CD14-positive monocyte (primary cell): ENCODE measurements at regions not wholly inside any gene's neighbourhood (a gene's known extent, or its start where the extent isn't known, plus 50 kb on each side); places are given as distances from the start of the nearest gene placed in this dataset.
A peak's percentile ranks its signal among the peaks of the same experiment; 100 is the strongest.

Experiments
- DNase-seq, 3 donors: peaks; one replicate each; pipeline ENCODE4 v3.0.0-alpha.2; 2011 to 2022
- H2AFZ ChIP-seq: 2 replicates; pipeline ENCODE4 v1.6.0; 2012; ENCODE audit warnings: mild to moderate bottlenecking, low read depth, low read length, inconsistent platforms; ENCODE audit not compliant: insufficient read depth, poor library complexity, severe bottlenecking
- H3K27ac ChIP-seq, 2 donors: 1 replicate in 1 of 2; 2 replicates in 1 of 2; pipeline ENCODE4 v1.5.1; 2012 to 2013; ENCODE audit warnings: low read length in 2 of 2, control low read depth in 1 of 2, inconsistent platforms in 1 of 2, low read depth in 1 of 2, mild to moderate bottlenecking in 1 of 2
- H3K27me3 ChIP-seq, 2 donors: one replicate each; pipeline versions ENCODE4 v1.6.0 to v1.6.1; 2011 to 2013; ENCODE audit warnings: low read length in 2 of 2; ENCODE audit not compliant: control insufficient read depth in 2 of 2, insufficient read depth in 2 of 2
- H3K36me3 ChIP-seq, 2 donors: replicated peaks in 1 of 2; 1 replicate in 1 of 2; 2 replicates in 1 of 2; pipeline versions ENCODE4 v1.5.1 to v1.6.1; 2012 to 2013; ENCODE audit warnings: low read length in 2 of 2, control low read depth in 1 of 2, inconsistent platforms in 1 of 2, mild to moderate bottlenecking in 1 of 2; ENCODE audit not compliant: insufficient read depth in 2 of 2, control insufficient read depth in 1 of 2
- H3K4me1 ChIP-seq, 2 donors: 1 replicate in 1 of 2; 2 replicates in 1 of 2; pipeline versions ENCODE4 v1.5.1 to v1.6.1; 2012 to 2013; ENCODE audit warnings: low read length in 2 of 2, control low read depth in 1 of 2, inconsistent platforms in 1 of 2, mild to moderate bottlenecking in 1 of 2, moderate library complexity in 1 of 2; ENCODE audit not compliant: insufficient read depth in 2 of 2, control insufficient read depth in 1 of 2
- H3K4me2 ChIP-seq: replicated peaks from 2 replicates; pipeline ENCODE3; 2012; ENCODE audit warnings: low read length, moderate library complexity, mild to moderate bottlenecking; ENCODE audit not compliant: poor library complexity, severe bottlenecking; ENCODE audit errors: extremely low read depth
- H3K4me3 ChIP-seq, 3 experiments: fragments of 200-600 bp in 1 of 3; sonication (generic) in 1 of 3; replicated peaks in 1 of 3; 1 replicate in 2 of 3; 2 replicates in 1 of 3; pipeline ENCODE4 v1.5.1; 2011 to 2013; ENCODE audit warnings: low read length in 3 of 3, mild to moderate bottlenecking in 3 of 3, control low read depth in 2 of 3, low read depth in 2 of 3, inconsistent platforms in 1 of 3, moderate library complexity in 1 of 3
- H3K79me2 ChIP-seq: 2 replicates; pipeline ENCODE4 v1.6.0; 2012; ENCODE audit warnings: mild to moderate bottlenecking, control low read depth, inconsistent platforms, low read length, moderate library complexity; ENCODE audit not compliant: insufficient read depth
- H3K9ac ChIP-seq: 2 replicates; pipeline ENCODE4 v1.6.0; 2017; ENCODE audit warnings: low read length, mild to moderate bottlenecking; ENCODE audit not compliant: insufficient read depth, poor library complexity, severe bottlenecking
- H3K9me3 ChIP-seq, 2 donors: replicated peaks in 1 of 2; 1 replicate in 1 of 2; 2 replicates in 1 of 2; pipeline versions ENCODE4 v1.5.1 to v1.6.1; 2012 to 2013; ENCODE audit warnings: low read length in 2 of 2, control low read depth in 1 of 2; ENCODE audit not compliant: control insufficient read depth in 1 of 2, insufficient read depth in 1 of 2
- H4K20me1 ChIP-seq: 2 replicates; pipeline ENCODE4 v1.6.0; 2012; ENCODE audit warnings: mild to moderate bottlenecking, low read length, control low read depth, moderate library complexity; ENCODE audit not compliant: insufficient read depth
- H3K27ac Mint-ChIP-seq, 7 donors: one replicate each; pipeline ENCODE4 v1.8.0; 2020; ENCODE audit warnings: mild to moderate bottlenecking in 7 of 7, mixed read lengths in 7 of 7, moderate library complexity in 6 of 7, inconsistent platforms in 2 of 7
- H3K27me3 Mint-ChIP-seq, 3 donors: one replicate each; pipeline ENCODE4 v1.8.0; 2021 to 2022; ENCODE audit warnings: low read depth in 3 of 3, mild to moderate bottlenecking in 3 of 3, mixed read lengths in 3 of 3, moderate library complexity in 3 of 3, inconsistent platforms in 1 of 3
- H3K36me3 Mint-ChIP-seq, 2 donors: one replicate each; pipeline ENCODE4 v1.8.0; 2020; ENCODE audit warnings: mixed read lengths in 2 of 2, inconsistent platforms in 1 of 2, mild to moderate bottlenecking in 1 of 2
- H3K4me1 Mint-ChIP-seq: one replicate; pipeline ENCODE4 v1.8.0; 2020; ENCODE audit warnings: mild to moderate bottlenecking, mixed read lengths
- H3K4me3 Mint-ChIP-seq, 2 donors: one replicate each; pipeline ENCODE4 v1.8.0; 2020; ENCODE audit warnings: mild to moderate bottlenecking in 2 of 2, mixed read lengths in 2 of 2, moderate library complexity in 1 of 2
- H3K9me3 Mint-ChIP-seq, 7 donors: one replicate each; pipeline ENCODE4 v1.8.0; 2020 to 2022; ENCODE audit warnings: mixed read lengths in 7 of 7, mild to moderate bottlenecking in 6 of 7, moderate library complexity in 6 of 7, inconsistent platforms in 2 of 7
- CTCF ChIP-seq: fragments of 200-600 bp; IDR thresholded peaks from one replicate; pipeline ENCODE4 v1.8.0; 2022; ENCODE audit warnings: antibody characterized with exemption, mild to moderate bottlenecking
- WGBS: methylation state at CpG from one replicate; pipeline ENCODE4 v1.1.5; 2013; ENCODE audit warnings: missing lambda C conversion rate; ENCODE audit not compliant: insufficient coverage; 5-methylcytosine and 5-hydroxymethylcytosine counted together
- intact Hi-C, 2 donors: fragments of 100-400 bp; cut with micrococcal nuclease; formaldehyde crosslinking; loops; one replicate each; pipeline versions ENCODE4 v1.15.0 to v1.15.1; 2023

- H3K4me1 Mint-ChIP-seq: no peaks in the 10 kb centered on the region
- H3K4me1 ChIP-seq: no peaks in the 10 kb centered on the region
- H3K4me3 ChIP-seq: no peak overlapping the region
- no peaks in the 10 kb centered on the region for H4K20me1 ChIP-seq
- H3K27ac ChIP-seq: no peak overlapping the region
- H3K27me3 ChIP-seq: peaks cover 0 to 12% of the 10 kb centered on the region in 2 donors
- H3K9me3 Mint-ChIP-seq: peaks cover 3 to 16% (median 12%) of the 10 kb centered on the region in 7 donors
- no peak overlapping the region for H2AFZ ChIP-seq
- no peaks in the 10 kb centered on the region for H3K36me3 Mint-ChIP-seq
- WGBS: 44% methylated on average over 70 of the region's 103 CpGs
- H3K79me2 ChIP-seq: no peaks in the 10 kb centered on the region
- intact Hi-C loops: loop anchor here in 1 of 2 donors (10.0 kb wide), 1 partner anchor 59 kb away; no protein-coding TSS in a partner anchor
- H3K9me3 ChIP-seq: peaks cover 6 to 13% of the 10 kb centered on the region in 2 donors
- no peak overlapping the region for H3K9ac ChIP-seq
- peaks cover 0 to 17% (median 2%) of the 10 kb centered on the region in 3 donors for H3K27me3 Mint-ChIP-seq
- H3K4me3 Mint-ChIP-seq: no peak overlapping the region
- no peaks in the 10 kb centered on the region for H3K36me3 ChIP-seq
- no peak for TF ChIP-seq CTCF
- no peak for DNase-seq
- no peak overlapping the region for H3K4me2 ChIP-seq
- H3K27ac Mint-ChIP-seq: no peak overlapping the region
Observed at GRCh38 chr17:26765860-26766709, 527.8 kb upstream of the WSB1 start.

GRCh38 chr17:26766743-26767142, 527.2 kb upstream of the WSB1 start:
- peaks cover 3 to 17% (median 11%) of the 10 kb centered on the region in 7 donors for H3K9me3 Mint-ChIP-seq
- Histone ChIP-seq H3K36me3 (no peaks in the 10 kb centered on the region), H3K9me3 (peaks cover 6 to 13% of the 10 kb centered on the region in 2 donors), H3K27ac (no peak overlapping the region), H4K20me1 (no peaks in the 10 kb centered on the region), H3K9ac (no peak overlapping the region), H3K79me2 (no peaks in the 10 kb centered on the region), H3K4me1 (no peaks in the 10 kb centered on the region), H3K27me3 (peaks cover 0 to 12% of the 10 kb centered on the region in 2 donors), H3K4me2 (no peak overlapping the region), H3K4me3 (no peak overlapping the region), H2AFZ (no peak overlapping the region)
- intact Hi-C loops: loop anchor here in 1 of 2 donors (10.0 kb wide), 1 partner anchor 58 kb away; no protein-coding TSS in a partner anchor
- peak overlapping the region in 1 of 2 donors; percentile 15 for H3K4me3 Mint-ChIP-seq
- H3K27ac Mint-ChIP-seq: no peak overlapping the region
- TF ChIP-seq CTCF: no peak
- H3K27me3 Mint-ChIP-seq: peaks cover 0 to 17% (median 2%) of the 10 kb centered on the region in 3 donors
- DNase-seq: no peak
- H3K36me3 Mint-ChIP-seq: no peaks in the 10 kb centered on the region
- no peaks in the 10 kb centered on the region for H3K4me1 Mint-ChIP-seq
- 61% methylated on average over 13 of the region's 40 CpGs for WGBS
